K562 (cell line): ENCODE measurements at regions not wholly inside any gene's neighbourhood (a gene's known extent, or its start where the extent isn't known, plus 50 kb on each side); places are given as distances from the start of the nearest gene placed in this dataset.

Experiments
- ATAC-seq: fragments of 200-7000 bp; cut with Tn5 transposase; 3 replicates; pipeline ENCODE4 v1.9.1; 2020; ENCODE audit warnings: moderate library complexity
- BruUV-seq: library from RNA; stranded (reverse); fragments of 400-500 nt; replicated peaks from 2 replicates; lab custom pipeline; 2021; lab: Mats Ljungman, UMichigan
- CTCF ChIA-PET: fragments of 300-600 bp; formaldehyde crosslinking; extraction: SDS; loops from one replicate; lab custom pipeline; 2021; ENCODE audit warnings: low intra/inter-chr PET ratio; lab: Yijun Ruan, JAX
- POLR2A ChIA-PET: fragments of 300-600, 350-650 bp; sonication (Branson Sonifier 250); formaldehyde crosslinking; extraction: SDS; loops from one replicate; lab custom pipeline; 2021; ENCODE audit warnings: antibody characterized with exemption, inconsistent platforms; lab: Yijun Ruan, JAX
- DNase-seq, 4 experiments: peaks; one replicate each; pipeline versions ENCODE4 v3.0.0 to v3.0.0-alpha.2; 2011 to 2018; ENCODE audit warnings: low spot score in 3 of 4, mixed read lengths in 3 of 4; ENCODE audit errors: extremely low read depth in 1 of 4
- FAIRE-seq: peaks from 2 replicates; lab custom pipeline; 2011; peaks lifted over from hg19 to GRCh38; lab: Jason Lieb, UNC
- H2AFZ ChIP-seq: 2 replicates; pipeline ENCODE4 v1.6.0; 2011; ENCODE audit warnings: low read depth, low read length, control low read depth, inconsistent platforms
- H3K27ac ChIP-seq: fragments of 200-600 bp; 3 replicates; pipeline ENCODE4 v1.8.0; 2011; ENCODE audit warnings: low read depth, mild to moderate bottlenecking, control low read depth, inconsistent platforms, low read length, moderate library complexity, mixed read lengths; ENCODE audit errors: extremely low read depth
- H3K27me3 ChIP-seq, 2 experiments: fragments of 300-600 bp in 1 of 2; 2 replicates in 1 of 2; 3 replicates in 1 of 2; pipeline versions ENCODE4 v1.6.0 to v1.8.0; 2011; ENCODE audit warnings: inconsistent platforms in 2 of 2, low read length in 2 of 2, mild to moderate bottlenecking in 1 of 2, mixed read lengths in 1 of 2, moderate library complexity in 1 of 2; ENCODE audit not compliant: control insufficient read depth in 2 of 2, insufficient read depth in 2 of 2
- H3K36me3 ChIP-seq: fragments of 300-600 bp; 3 replicates; pipeline ENCODE4 v1.8.0; 2011; ENCODE audit warnings: mild to moderate bottlenecking, low read length, inconsistent platforms; ENCODE audit not compliant: control insufficient read depth, insufficient read depth
- H3K4me1 ChIP-seq, 2 experiments: fragments of 200-600 bp in 1 of 2; replicated peaks in 1 of 2; 2 replicates in 1 of 2; 3 replicates in 1 of 2; pipeline versions ENCODE4 v1.5.1 to v1.8.0; 2011; ENCODE audit warnings: inconsistent platforms in 2 of 2, low read length in 2 of 2, mild to moderate bottlenecking in 1 of 2, mixed read lengths in 1 of 2, moderate library complexity in 1 of 2; ENCODE audit not compliant: control insufficient read depth in 2 of 2, insufficient read depth in 2 of 2
- H3K4me2 ChIP-seq: 2 replicates; pipeline ENCODE4 v1.6.1; 2011; ENCODE audit warnings: low read length, control low read depth, inconsistent platforms, mixed read lengths; ENCODE audit not compliant: insufficient read depth
- H3K4me3 ChIP-seq: fragments of 200-600 bp; sonication (generic), shearing (Covaris generic); 2 replicates; pipeline ENCODE4 v1.5.1; 2016; ENCODE audit warnings: control low read depth, inconsistent platforms
- H3K79me2 ChIP-seq: fragments of 200-600 bp; 3 replicates; pipeline ENCODE4 v1.8.0; 2011; ENCODE audit warnings: low read length, inconsistent platforms; ENCODE audit not compliant: control insufficient read depth, insufficient read depth
- H3K9ac ChIP-seq, 2 experiments: 2 replicates each; pipeline versions ENCODE4 v1.6.0 to v1.6.1; 2011; ENCODE audit warnings: low read depth in 2 of 2, low read length in 2 of 2, control low read depth in 1 of 2, inconsistent platforms in 1 of 2, mild to moderate bottlenecking in 1 of 2, mixed read lengths in 1 of 2; ENCODE audit not compliant: insufficient read depth in 1 of 2
- H3K9me1 ChIP-seq: one replicate; pipeline ENCODE4 v1.6.0; 2011; ENCODE audit warnings: inconsistent platforms, mild to moderate bottlenecking, low read length, moderate library complexity; ENCODE audit not compliant: control insufficient read depth, insufficient read depth
- H3K9me3 ChIP-seq: replicated peaks from 2 replicates; pipeline ENCODE4 v1.5.1; 2011; ENCODE audit warnings: low read depth, low read length, inconsistent platforms; ENCODE audit not compliant: control insufficient read depth, insufficient read depth
- H4K20me1 ChIP-seq: replicated peaks from 2 replicates; pipeline ENCODE4 v1.6.1; 2011; ENCODE audit warnings: low read length, inconsistent platforms, mixed read lengths; ENCODE audit not compliant: control insufficient read depth, insufficient read depth
- JUND ChIP-seq, 2 experiments: IDR thresholded peaks; 2 replicates in 1 of 2; 3 replicates in 1 of 2; pipeline ENCODE4 v1.6.1; 2011; ENCODE audit warnings: borderline replicate concordance in 2 of 2, low read depth in 2 of 2, low read length in 2 of 2, improper control_type of control experiment in 1 of 2, missing biosample characterization in 1 of 2, missing genetic modification characterization in 1 of 2, missing genetic modification reagents in 1 of 2
- POLR2AphosphoS5 ChIP-seq: IDR thresholded peaks from 2 replicates; pipeline ENCODE4 v1.6.1; 2011; ENCODE audit warnings: mild to moderate bottlenecking, low read depth, low read length, moderate library complexity; ENCODE audit not compliant: control insufficient read depth, insufficient read depth
- REST ChIP-seq, 2 experiments: fragments of 450-650 bp; formaldehyde crosslinking in 1 of 2; IDR thresholded peaks; 2 replicates each; pipeline versions ENCODE4 v1.4.0 to v1.6.1; 2014 to 2020; ENCODE audit warnings: mild to moderate bottlenecking in 2 of 2, borderline replicate concordance in 1 of 2, low read depth in 1 of 2
- WGBS: fragments of 100-300 bp; shearing (Covaris generic); methylation state at CpG from one replicate; pipeline ENCODE4 v1.1.6; 2016; ENCODE audit warnings: low coverage, mixed read lengths; ENCODE audit not compliant: insufficient coverage; ENCODE audit errors: missing lambda C conversion rate; 5-methylcytosine and 5-hydroxymethylcytosine counted together
- in situ Hi-C: fragments of 300-500 bp; cut with MboI; formaldehyde crosslinking; loops from 4 replicates; pipeline ENCODE4 v1.15.0; 2018; ENCODE audit warnings: inconsistent platforms, mixed read lengths
- intact Hi-C: fragments of 100-400 bp; cut with micrococcal nuclease; formaldehyde crosslinking; loops from 2 replicates; pipeline ENCODE4 v1.14.2; 2022

DNA sequence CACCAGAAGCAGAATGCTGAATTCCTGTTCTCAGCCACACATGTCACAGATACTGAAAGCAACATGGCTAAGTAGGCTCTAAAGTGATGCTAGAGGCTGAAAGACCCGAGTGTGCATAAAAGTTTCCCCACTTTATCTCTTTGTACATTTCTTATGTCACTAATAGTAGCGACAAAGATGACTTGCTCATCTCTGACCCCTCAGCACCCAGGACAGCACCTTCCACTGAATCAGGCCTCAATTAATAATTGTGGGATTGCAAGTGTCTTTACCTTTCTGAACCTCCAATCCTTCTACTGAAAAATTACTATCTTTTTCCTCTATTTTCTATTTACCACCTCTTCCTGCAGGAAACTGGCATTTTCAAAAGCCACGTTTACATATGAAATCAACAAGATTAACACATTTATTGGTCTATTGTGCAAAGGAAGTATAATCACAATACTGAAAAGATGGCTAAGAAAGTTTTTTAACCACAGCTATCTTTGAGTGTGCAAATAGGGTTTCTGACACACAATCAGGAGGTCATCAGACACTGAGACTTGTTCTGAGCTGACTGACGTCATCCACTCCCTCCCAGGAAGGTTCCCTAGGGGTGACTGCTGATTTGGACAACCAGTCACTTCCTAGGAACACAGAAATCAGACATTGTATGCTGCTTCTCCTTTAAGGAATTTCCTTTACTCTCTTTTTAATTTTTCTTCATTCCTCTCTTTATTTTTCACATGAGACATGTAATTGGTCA lies 213.9 kb upstream of the ISX start:
- no peak overlapping the region for H3K4me3 ChIP-seq
- H3K9ac ChIP-seq, result no peak overlapping the region
- CTCF ChIA-PET, result no interaction called here
- in situ Hi-C loops, result no loop called here
- H4K20me1 ChIP-seq, result no peaks in the 10 kb centered on the region
- DNase-seq, result no peak
- no peaks in the 10 kb centered on the region for H3K4me1 ChIP-seq
- H3K9me3 ChIP-seq, result no peaks in the 10 kb centered on the region
- H3K9me1 ChIP-seq, result no peaks in the 10 kb centered on the region
- H3K36me3 ChIP-seq, result no peaks in the 10 kb centered on the region
- H3K79me2 ChIP-seq, result no peaks in the 10 kb centered on the region
- WGBS, result 0% methylated on average over 3 of the region's 4 CpGs
- ATAC-seq, result no peak
- TF ChIP-seq POLR2AphosphoS5 (no peak), REST (IDR thresholded peaks at IDR 0.05; ENCODE audit: borderline replicate concordance) (peak; percentile 33), REST (CRISPR knock-in tag; IDR thresholded peaks at IDR 0.05; ENCODE audit: low read depth) (no peak), JUND (IDR thresholded peaks at IDR 0.05; ENCODE audit: borderline replicate concordance, low read depth, low read length) (no peak), JUND (tag; IDR thresholded peaks at IDR 0.05; ENCODE audit: borderline replicate concordance, low read depth, low read length) (peak; percentile 18; the same call in 1 of the 3 replicates)
- H3K4me2 ChIP-seq, result no peak overlapping the region
- H2AFZ ChIP-seq, result no peak overlapping the region
- H3K27me3 ChIP-seq, result no peaks in the 10 kb centered on the region
- FAIRE-seq, result no peak
- H3K27ac ChIP-seq, result no peak overlapping the region
- BruUV-seq, result no TSS peak
- POLR2A ChIA-PET, result no interaction called here
- intact Hi-C loops, result no loop called here
